ENCODE measurements at regions not wholly inside any gene's neighbourhood (a gene's known extent, or its start where the extent isn't known, plus 50 kb on each side); places are given as distances from the start of the nearest gene placed in this dataset.

GRCh38 chr22:48786679-48786996 is 1041.0 kb downstream of the BRD1 start:
- DNase-seq (ENCODE audit: low read depth): no peak

- no peak for DNase-seq (ENCODE audit: low read depth)
Observed at GRCh38 chr22:48785792-48786678, 1041.6 kb downstream of the BRD1 start.

GRCh38 chr22:48784701-48785503 is 1042.8 kb downstream of the BRD1 start:
- DNase-seq (ENCODE audit: low read depth): no peak

- no peak for DNase-seq (ENCODE audit: low read depth)
Observed at GRCh38 chr22:48783821-48784266, 1043.8 kb downstream of the BRD1 start.

- no peak for DNase-seq (ENCODE audit: low read depth)
Observed at GRCh38 chr22:48782811-48783511, 1044.7 kb downstream of the BRD1 start.

- no peak for DNase-seq (ENCODE audit: low read depth)
Observed at GRCh38 chr22:48782326-48782725, 1045.3 kb downstream of the BRD1 start.

- DNase-seq (ENCODE audit: low read depth): no peak
Observed at GRCh38 chr22:48781868-48782267, 1045.8 kb downstream of the BRD1 start.

GRCh38 chr22:48781391-48781790 is 1046.3 kb downstream of the BRD1 start:
- no peak for DNase-seq (ENCODE audit: low read depth)

- DNase-seq (ENCODE audit: low read depth): no peak
Observed at GRCh38 chr22:48780597-48781277, 1046.9 kb downstream of the BRD1 start.

- DNase-seq (ENCODE audit: low read depth): no peak
Observed at GRCh38 chr22:48779661-48780596, 1047.7 kb downstream of the BRD1 start.

GRCh38 chr22:48779211-48779643 is 1048.4 kb downstream of the BRD1 start:
- DNase-seq (ENCODE audit: low read depth): no peak

- DNase-seq (ENCODE audit: low read depth): no peak
Observed at GRCh38 chr22:48778308-48779195, 1049.1 kb downstream of the BRD1 start.

- DNase-seq (ENCODE audit: low read depth): no peak
Observed at GRCh38 chr22:48772286-48772907, 1055.3 kb downstream of the BRD1 start.

- no peak for DNase-seq (ENCODE audit: low read depth)
Observed at GRCh38 chr22:48765595-48765994, 1062.1 kb downstream of the BRD1 start.

GRCh38 chr22:48761546-48761945 is 1066.1 kb downstream of the BRD1 start:
- DNase-seq (ENCODE audit: low read depth): no peak

GRCh38 chr22:48760481-48761390 is 1066.9 kb downstream of the BRD1 start:
- no peak for DNase-seq (ENCODE audit: low read depth)

- DNase-seq (ENCODE audit: low read depth): no peak
Observed at GRCh38 chr22:48758881-48759875, 1068.5 kb downstream of the BRD1 start.
